Fibroblast of peridontal ligament (primary cell): ENCODE measurements at regions not wholly inside any gene's neighbourhood (a gene's known extent, or its start where the extent isn't known, plus 50 kb on each side); places are given as distances from the start of the nearest gene placed in this dataset.
"Not testable (repeated sequence)": the region's sequence is repeated elsewhere in the genome, so short reads cannot be mapped to it uniquely, and the experiment has no call there.

Experiments used
- DNase-seq: peaks from one replicate; pipeline ENCODE4 v3.0.0-alpha.2; 2010; ENCODE audit errors: extremely low read depth

- peak; percentile 15 for DNase-seq
These were observed 99.1 kb upstream of the MTHFD1L start for GRCh38 chr6:150766201-150766997.

- DNase-seq, result no peak
These were observed 98.3 kb upstream of the MTHFD1L start for GRCh38 chr6:150767161-150767560.

DNA sequence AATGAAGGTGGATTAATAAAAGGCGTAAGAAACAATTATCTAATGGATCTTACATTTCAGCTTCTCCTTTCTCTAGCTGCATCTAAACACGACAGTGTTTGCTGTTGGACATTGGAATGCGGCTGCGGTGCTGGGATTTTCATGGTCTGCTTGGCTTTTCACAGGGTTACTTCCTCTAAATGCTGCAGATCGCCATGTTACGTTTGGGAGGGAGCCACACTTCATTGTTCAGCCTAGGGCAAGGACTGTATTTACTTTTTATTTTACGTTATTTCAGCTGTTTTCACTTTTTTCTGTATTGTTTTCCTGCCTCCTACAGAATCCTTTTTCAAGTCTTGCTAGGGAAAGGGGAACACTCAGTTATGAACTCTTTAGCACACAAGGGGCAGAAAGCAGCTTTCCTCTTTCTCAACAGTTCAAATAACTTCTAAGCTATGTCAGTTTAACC lies 97.9 kb upstream of the MTHFD1L start:
- DNase-seq, result peak; percentile 30

- peak; percentile 36 for DNase-seq
These were observed 94.9 kb upstream of the MTHFD1L start for GRCh38 chr6:150770637-150771036.

DNA sequence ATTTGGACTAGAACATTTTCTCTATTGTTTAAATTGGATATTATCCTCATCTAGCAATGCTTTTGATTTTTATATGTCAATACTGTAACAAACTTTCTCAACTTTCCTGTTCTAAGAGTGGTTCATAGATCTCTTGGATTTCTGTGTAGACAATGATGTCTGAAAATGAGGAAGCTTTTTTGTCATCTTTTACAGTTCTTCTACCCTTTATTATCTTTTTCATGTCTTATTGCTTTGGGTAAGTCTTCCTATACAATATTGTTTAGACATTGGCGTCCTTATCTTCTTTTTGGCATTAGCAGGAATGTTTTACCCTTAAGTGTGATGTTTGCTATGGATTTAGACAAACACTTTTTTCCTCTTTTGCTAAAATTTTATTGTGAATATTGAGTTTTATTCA lies 91.5 kb upstream of the MTHFD1L start:
- DNase-seq, result no peak

DNA sequence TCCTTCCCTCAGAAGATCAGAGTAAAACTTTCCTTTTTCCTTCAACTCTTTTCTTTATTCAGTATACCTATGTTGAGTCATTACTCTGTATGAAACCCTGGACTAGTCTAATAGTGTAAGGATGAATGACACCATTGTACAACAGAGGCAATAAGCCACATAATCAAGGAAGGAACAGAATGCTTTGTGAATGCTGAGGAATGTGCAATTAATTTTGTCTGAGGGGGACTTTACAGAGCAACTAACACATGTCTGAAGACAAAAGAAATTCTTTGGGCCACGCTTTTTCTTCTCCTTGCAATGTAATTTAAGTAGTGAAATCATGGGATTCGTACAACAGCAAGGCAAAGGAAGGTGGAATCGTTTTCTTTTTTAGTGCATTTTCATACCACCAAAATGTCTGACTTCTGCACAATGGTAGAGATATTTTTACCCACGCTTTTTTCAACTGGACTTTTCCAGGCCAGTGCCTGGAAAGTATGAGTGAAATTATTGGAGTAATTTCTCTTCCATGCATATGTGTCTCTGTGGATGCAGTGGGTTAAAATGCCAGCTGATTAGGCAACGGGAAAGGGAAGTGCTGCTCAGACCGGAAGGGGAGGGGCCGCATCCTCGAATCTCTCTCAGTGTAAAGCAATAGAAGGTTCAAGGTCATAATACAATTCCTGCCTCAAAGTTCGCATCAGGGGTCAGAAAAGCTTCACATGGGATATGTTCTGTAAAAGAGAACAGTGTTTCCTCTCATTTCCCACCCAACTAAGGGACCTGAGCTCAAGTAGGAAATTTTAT lies 89.9 kb upstream of the MTHFD1L start:
- no peak for DNase-seq

DNA sequence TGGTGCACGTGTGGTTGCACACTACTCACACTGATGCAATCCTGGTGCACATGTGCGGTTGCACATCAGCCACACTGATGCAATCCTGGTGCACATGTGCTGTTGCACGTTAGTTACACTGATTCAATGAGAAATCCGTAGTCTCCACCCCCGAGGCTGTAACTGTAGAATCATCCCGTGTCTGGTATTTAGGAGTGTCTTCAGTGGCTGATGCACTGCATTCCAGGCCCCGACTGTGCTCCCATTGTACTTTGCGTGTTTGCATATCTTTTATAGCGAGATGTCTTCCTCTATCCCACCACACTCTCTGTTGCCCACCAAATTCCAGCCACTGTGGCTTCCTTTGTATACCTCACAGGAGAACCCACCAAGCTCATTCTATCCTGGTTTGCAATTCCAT lies 87.8 kb upstream of the MTHFD1L start:
- DNase-seq, result no peak

- peak; percentile 40 for DNase-seq
These were observed 81.7 kb upstream of the MTHFD1L start for GRCh38 chr6:150783813-150784212.

GRCh38 chr6:150787429-150787828 lies 78.1 kb upstream of the MTHFD1L start:
- DNase-seq, result peak; percentile 17

- DNase-seq, result peak; percentile 51
These were observed 77.4 kb upstream of the MTHFD1L start for GRCh38 chr6:150788089-150788488.

GRCh38 chr6:150789906-150790305 lies 75.6 kb upstream of the MTHFD1L start:
- not testable (repeated sequence) for DNase-seq

- peak; percentile 26 for DNase-seq
These were observed 73.8 kb upstream of the MTHFD1L start for GRCh38 chr6:150791717-150792116.

DNA sequence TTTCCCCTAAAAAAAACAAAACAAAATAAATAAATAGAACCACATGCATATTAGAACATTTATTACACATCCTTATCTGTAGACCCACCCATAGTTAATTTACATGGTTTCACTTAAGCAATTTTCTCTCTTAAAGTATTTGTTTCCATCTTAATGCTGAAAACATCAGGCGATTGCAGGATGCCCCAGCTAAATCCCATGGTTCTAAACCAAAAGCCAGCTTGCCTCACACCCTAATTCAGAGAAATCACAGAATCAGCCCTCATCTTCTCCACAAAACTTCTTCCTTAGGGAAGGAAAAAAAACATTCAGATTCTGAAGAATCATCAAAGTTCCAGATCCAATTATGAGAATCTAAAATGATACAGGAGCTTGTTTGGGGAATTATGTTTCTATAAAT lies 67.6 kb upstream of the MTHFD1L start:
- no peak for DNase-seq

DNA sequence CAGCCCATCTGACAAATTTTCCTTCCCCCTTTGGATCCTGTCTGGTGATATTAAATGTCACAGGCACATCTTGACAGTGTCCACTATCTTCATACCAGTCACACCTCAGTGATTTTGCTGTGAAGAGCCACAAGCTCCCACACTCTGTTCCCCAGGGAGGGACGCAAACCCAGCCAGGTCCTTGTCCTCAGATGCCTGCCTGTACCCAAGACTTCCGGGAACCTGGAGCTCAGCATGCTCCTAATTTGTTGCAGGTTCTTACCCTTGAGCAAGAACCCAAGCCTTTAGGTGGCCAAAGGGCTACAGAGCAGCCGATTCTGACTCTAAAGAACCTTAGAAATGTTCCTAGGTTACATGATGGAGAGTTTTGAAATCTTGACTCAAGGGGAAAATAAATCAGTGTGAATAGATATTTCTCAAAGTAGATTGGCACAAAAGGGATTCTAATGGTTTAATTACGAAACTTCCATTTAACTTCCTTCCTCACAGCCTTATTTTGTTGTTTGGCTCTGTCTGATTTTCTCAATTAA lies 66.2 kb upstream of the MTHFD1L start:
- DNase-seq, result no peak

DNA sequence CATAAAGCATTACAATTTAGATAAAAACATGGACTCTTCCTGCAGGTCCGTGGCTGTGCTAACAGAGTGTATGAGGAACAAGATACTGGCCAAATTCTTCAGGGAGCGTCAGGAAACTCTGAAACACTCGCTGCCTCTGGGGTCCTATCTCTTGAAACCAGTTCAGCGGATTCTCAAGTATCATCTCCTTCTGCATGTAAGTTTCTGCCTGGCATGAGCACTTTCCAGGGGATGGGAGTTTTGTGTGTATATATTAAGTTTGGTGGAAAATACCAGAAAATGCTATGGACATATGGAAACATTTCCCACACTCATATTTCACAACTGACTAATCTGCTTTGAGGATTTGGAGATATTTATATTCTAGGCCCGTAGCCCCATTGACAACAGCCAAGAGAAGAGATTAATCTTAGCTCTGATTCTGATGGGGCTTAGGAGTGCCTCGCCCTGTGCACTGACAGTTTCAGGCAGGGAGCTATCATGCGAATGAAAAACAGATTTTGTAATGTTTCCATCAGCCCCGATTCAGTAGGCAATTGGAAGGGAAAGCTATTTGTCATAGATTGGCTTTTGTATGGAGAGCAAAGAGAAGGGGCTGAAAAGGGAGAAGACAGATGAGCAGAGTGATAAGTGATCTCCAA lies 64.7 kb upstream of the MTHFD1L start:
- DNase-seq, result peak; percentile 74

- DNase-seq, result no peak
These were observed 58.7 kb upstream of the MTHFD1L start for GRCh38 chr6:150806790-150807189.

GRCh38 chr6:150813319-150813992 lies 52.0 kb upstream of the MTHFD1L start:
- peak; percentile 25 for DNase-seq

DNA sequence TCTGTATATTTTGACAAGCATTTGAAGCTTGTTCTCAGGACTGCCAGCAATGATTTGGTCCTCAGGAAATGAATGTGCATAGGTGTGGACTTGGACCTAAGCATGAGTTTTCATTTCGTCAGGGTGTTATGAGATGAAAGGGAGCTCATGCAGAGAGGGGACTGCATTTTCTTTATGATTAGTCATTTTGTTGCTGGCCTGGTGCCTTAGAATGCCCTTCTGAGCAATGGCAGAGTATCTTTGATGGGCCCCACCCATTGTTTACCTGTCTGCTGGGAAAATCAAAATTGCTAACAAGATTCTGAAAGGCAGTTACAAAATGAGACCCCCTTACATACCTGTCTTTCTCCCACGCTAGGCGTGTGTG lies 51.5 kb upstream of the MTHFD1L start:
- no peak for DNase-seq
